ENCODE measurements at regions not wholly inside any gene's neighbourhood (a gene's known extent, or its start where the extent isn't known, plus 50 kb on each side); places are given as distances from the start of the nearest gene placed in this dataset.

DNA sequence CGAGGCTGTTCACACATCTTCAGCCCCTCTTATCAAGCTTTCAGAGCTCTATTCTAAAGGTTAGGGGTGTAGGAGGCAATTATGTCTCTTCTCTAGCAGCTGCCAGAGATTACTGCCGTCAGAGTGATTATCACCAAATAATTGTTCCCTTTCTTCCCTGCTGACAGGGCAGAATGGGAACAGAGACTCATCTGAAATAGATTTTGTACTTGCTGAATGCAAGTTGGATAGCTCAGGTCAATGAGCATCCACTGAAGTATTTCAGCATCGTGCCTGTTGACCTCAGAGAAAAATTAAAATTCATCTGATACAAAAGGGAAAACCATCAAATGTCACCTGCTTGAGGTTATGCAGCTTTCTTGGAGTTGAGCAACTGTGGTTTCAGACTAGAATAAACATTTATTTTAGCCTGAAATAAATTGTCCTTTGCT is 213.7 kb upstream of the MAP3K1 start:
- TF ChIP-seq, protein P1, sequence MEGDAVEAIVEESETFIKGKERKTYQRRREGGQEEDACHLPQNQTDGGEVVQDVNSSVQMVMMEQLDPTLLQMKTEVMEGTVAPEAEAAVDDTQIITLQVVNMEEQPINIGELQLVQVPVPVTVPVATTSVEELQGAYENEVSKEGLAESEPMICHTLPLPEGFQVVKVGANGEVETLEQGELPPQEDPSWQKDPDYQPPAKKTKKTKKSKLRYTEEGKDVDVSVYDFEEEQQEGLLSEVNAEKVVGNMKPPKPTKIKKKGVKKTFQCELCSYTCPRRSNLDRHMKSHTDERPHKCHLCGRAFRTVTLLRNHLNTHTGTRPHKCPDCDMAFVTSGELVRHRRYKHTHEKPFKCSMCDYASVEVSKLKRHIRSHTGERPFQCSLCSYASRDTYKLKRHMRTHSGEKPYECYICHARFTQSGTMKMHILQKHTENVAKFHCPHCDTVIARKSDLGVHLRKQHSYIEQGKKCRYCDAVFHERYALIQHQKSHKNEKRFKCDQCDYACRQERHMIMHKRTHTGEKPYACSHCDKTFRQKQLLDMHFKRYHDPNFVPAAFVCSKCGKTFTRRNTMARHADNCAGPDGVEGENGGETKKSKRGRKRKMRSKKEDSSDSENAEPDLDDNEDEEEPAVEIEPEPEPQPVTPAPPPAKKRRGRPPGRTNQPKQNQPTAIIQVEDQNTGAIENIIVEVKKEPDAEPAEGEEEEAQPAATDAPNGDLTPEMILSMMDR (conservative IDR thresholded peaks at IDR 0.05 in 1 of 2, IDR thresholded peaks at IDR 0.05 in 1 of 2; ENCODE audit: extremely low read depth in 1 of 2, insufficient read depth in 1 of 2, low read depth in 1 of 2, low read length in 2 of 2) = no peak
- TF ChIP-seq EZH2 (IDR thresholded peaks at IDR 0.05; ENCODE audit: borderline replicate concordance, low read length) = no peak

Measured in mammary epithelial cell (primary cell).